A549 (cell line): ENCODE measurements at regions not wholly inside any gene's neighbourhood (a gene's known extent, or its start where the extent isn't known, plus 50 kb on each side); places are given as distances from the start of the nearest gene placed in this dataset.

Experiments used
- ATAC-seq, 2 experiments: fragments of 200-7000 bp in 1 of 2; fragments of >200 bp in 1 of 2; cut with Nextera tagmentation in 1 of 2; cut with Tn5 transposase in 1 of 2; 3 replicates each; pipeline versions ENCODE4 v1.8.0 to v1.9.1; 2018 to 2020; ENCODE audit warnings: mild to moderate bottlenecking in 1 of 2, moderate library complexity in 1 of 2
- CTCF ChIA-PET: fragments of 300-600 bp; sonication (Branson Sonifier 250); formaldehyde crosslinking; extraction: SDS; loops from one replicate; lab custom pipeline; 2021; ENCODE audit warnings: antibody characterized with exemption, inconsistent platforms; lab: Yijun Ruan, JAX
- POLR2A ChIA-PET: fragments of 350-600 bp; formaldehyde crosslinking; extraction: SDS; loops from one replicate; lab custom pipeline; 2021; ENCODE audit warnings: antibody characterized with exemption, inconsistent platforms; lab: Yijun Ruan, JAX
- DNase-seq, 2 experiments: peaks; one replicate each; pipeline versions ENCODE4 v3.0.0 to v3.0.0-alpha.2; 2011 to 2016; ENCODE audit warnings: low read depth in 1 of 2, low spot score in 1 of 2
- FAIRE-seq: peaks from 2 replicates; lab custom pipeline; 2011; peaks lifted over from hg19 to GRCh38; lab: Jason Lieb, UNC
- H3K27ac ChIP-seq, 2 experiments: fragments of >200 bp; sonication (Bioruptor Twin); formaldehyde crosslinking; 3 replicates each; pipeline ENCODE4 v1.5.1; 2016 to 2017
- H3K4me1 ChIP-seq: fragments of >200 bp; sonication (Bioruptor Twin); formaldehyde crosslinking; 3 replicates; pipeline ENCODE4 v1.6.1; 2016
- H3K4me2 ChIP-seq: fragments of >200 bp; sonication (Bioruptor Twin); formaldehyde crosslinking; 3 replicates; pipeline ENCODE4 v1.6.1; 2016
- H3K4me3 ChIP-seq: fragments of >200 bp; sonication (Bioruptor Twin); formaldehyde crosslinking; 3 replicates; pipeline ENCODE4 v1.5.1; 2016
- H3K9me3 ChIP-seq: fragments of >200 bp; sonication (Bioruptor Twin); formaldehyde crosslinking; 3 replicates; pipeline ENCODE4 v1.6.1; 2016
- BCL3 ChIP-seq: fragments of >200 bp; sonication (Bioruptor Twin); formaldehyde crosslinking; IDR thresholded peaks from 3 replicates; pipeline ENCODE4 v1.6.1; 2016
- BHLHE40 ChIP-seq: IDR thresholded peaks from 2 replicates; pipeline ENCODE4 v1.6.1; 2012; ENCODE audit warnings: low read depth, low read length, inconsistent platforms
- CBX2 ChIP-seq: fragments of 200-600 bp; sonication (generic); IDR thresholded peaks from 2 replicates; pipeline ENCODE4 v1.6.1; 2016; ENCODE audit warnings: low read depth, mild to moderate bottlenecking, borderline replicate concordance
- CBX8 ChIP-seq: fragments of 200-600 bp; sonication (generic); IDR thresholded peaks from 2 replicates; pipeline ENCODE4 v1.6.1; 2016
- CEBPB ChIP-seq, 2 experiments: fragments of >200 bp in 1 of 2; sonication (Bioruptor Twin) in 1 of 2; formaldehyde crosslinking in 1 of 2; IDR thresholded peaks; 2 replicates each; pipeline ENCODE4 v1.6.1; 2012 to 2016
- CHD2 ChIP-seq: fragments of 150-350 bp; IDR thresholded peaks from 2 replicates; pipeline ENCODE4 v1.6.1; 2014; ENCODE audit warnings: low read length; ENCODE audit not compliant: partially characterized antibody
- CHD4 ChIP-seq: fragments of 200-600 bp; sonication (generic); IDR thresholded peaks from 2 replicates; pipeline ENCODE4 v1.6.1; 2016; ENCODE audit warnings: antibody characterized with exemption, mild to moderate bottlenecking, borderline replicate concordance
- EHF ChIP-seq: fragments of 250-450 bp; sonication (Bioruptor Pico); IDR thresholded peaks from 2 replicates; pipeline ENCODE4 v1.5.0; 2020; ENCODE audit warnings: mild to moderate bottlenecking
- ELK1 ChIP-seq: fragments of 150-350 bp; IDR thresholded peaks from 2 replicates; pipeline ENCODE4 v1.6.1; 2014; ENCODE audit warnings: low read depth, mild to moderate bottlenecking, low read length
- EP300 ChIP-seq, 2 experiments: fragments of >200 bp; sonication (Bioruptor Twin); formaldehyde crosslinking; IDR thresholded peaks; 2 replicates in 1 of 2; 3 replicates in 1 of 2; pipeline ENCODE4 v1.6.1; 2016 to 2017
- FOSL2 ChIP-seq, 2 experiments: fragments of 450-650 bp in 1 of 2; fragments of >200 bp in 1 of 2; sonication (Bioruptor Twin) in 1 of 2; formaldehyde crosslinking; IDR thresholded peaks; 2 replicates each; pipeline versions ENCODE4 v1.5.0 to v1.6.1; 2016 to 2020; ENCODE audit warnings: mild to moderate bottlenecking in 1 of 2, moderate library complexity in 1 of 2
- GATA3 ChIP-seq: IDR thresholded peaks from 2 replicates; pipeline ENCODE4 v1.6.1; 2012; ENCODE audit warnings: borderline replicate concordance
- HDAC2 ChIP-seq: fragments of 200-600 bp; sonication (generic); IDR thresholded peaks from 2 replicates; pipeline ENCODE4 v1.6.1; 2016
- HEYL ChIP-seq: fragments of 250-450 bp; sonication (Bioruptor Pico); IDR thresholded peaks from 2 replicates; pipeline ENCODE4 v1.8.0; 2021; ENCODE audit warnings: mild to moderate bottlenecking, moderate library complexity
- HOXA7 ChIP-seq: fragments of 250-450 bp; sonication (Bioruptor Pico); IDR thresholded peaks from 2 replicates; pipeline ENCODE4 v1.5.0; 2020; ENCODE audit warnings: mild to moderate bottlenecking, moderate library complexity
- JUN ChIP-seq, 2 experiments: fragments of >200 bp; sonication (Bioruptor Twin); formaldehyde crosslinking; IDR thresholded peaks; 2 replicates in 1 of 2; 3 replicates in 1 of 2; pipeline ENCODE4 v1.6.1; 2016 to 2017
- KDM5A ChIP-seq: fragments of 200-600 bp; sonication (generic); IDR thresholded peaks from 2 replicates; pipeline ENCODE4 v1.6.1; 2016; ENCODE audit warnings: antibody characterized with exemption, mild to moderate bottlenecking
- MYC ChIP-seq: IDR thresholded peaks from 2 replicates; pipeline ENCODE4 v1.6.1; 2012; ENCODE audit warnings: mild to moderate bottlenecking, inconsistent platforms, low read length, improper control_type of control experiment, borderline replicate concordance
- NPAS2 ChIP-seq: fragments of 250-450 bp; sonication (Bioruptor Pico); IDR thresholded peaks from 2 replicates; pipeline ENCODE4 v1.8.0; 2022; ENCODE audit warnings: mild to moderate bottlenecking, moderate library complexity, borderline replicate concordance
- POLR2A ChIP-seq: IDR thresholded peaks from 2 replicates; pipeline ENCODE4 v1.6.1; 2012; ENCODE audit warnings: mild to moderate bottlenecking, low read length
- RARB ChIP-seq: fragments of 250-450 bp; sonication (Bioruptor Pico); IDR thresholded peaks from 2 replicates; pipeline ENCODE4 v1.8.0; 2021; ENCODE audit warnings: mild to moderate bottlenecking, moderate library complexity
- RNF2 ChIP-seq: fragments of 200-600 bp; sonication (generic); IDR thresholded peaks from 2 replicates; pipeline ENCODE4 v1.6.1; 2016; ENCODE audit warnings: low read depth, mild to moderate bottlenecking, antibody characterized with exemption, moderate library complexity, borderline replicate concordance
- TFCP2L1 ChIP-seq: fragments of 250-450 bp; sonication (Bioruptor Pico); IDR thresholded peaks from 2 replicates; pipeline ENCODE4 v1.5.0; 2021; ENCODE audit warnings: mild to moderate bottlenecking
- ZFP36 ChIP-seq: fragments of 450-650 bp; IDR thresholded peaks from 2 replicates; pipeline ENCODE4 v1.6.1; 2014; ENCODE audit warnings: borderline replicate concordance; ENCODE audit not compliant: partially characterized antibody
- ZSCAN20 ChIP-seq: fragments of 250-450 bp; sonication (Bioruptor Pico); IDR thresholded peaks from 2 replicates; pipeline ENCODE4 v1.8.0; 2022; ENCODE audit warnings: mild to moderate bottlenecking, moderate library complexity
- WGBS: methylation state at CpG from one replicate; pipeline ENCODE4 v1.1.6; 2017; ENCODE audit errors: missing lambda C conversion rate; 5-methylcytosine and 5-hydroxymethylcytosine counted together
- TF ChIP-seq, protein P1 (sequence below): IDR thresholded peaks from 2 replicates; pipeline ENCODE4 v1.6.1; 2012; ENCODE audit warnings: low read depth, borderline replicate concordance

- no peak overlapping the region for H3K4me3 ChIP-seq
- H3K9me3 ChIP-seq, result no peaks in the 10 kb centered on the region
- ATAC-seq, result no peak
- H3K4me2 ChIP-seq, result no peak overlapping the region
- H3K27ac ChIP-seq, result no peak overlapping the region
- FAIRE-seq, result no peak
- WGBS, result 2% methylated on average over 3 of the region's 3 CpGs
- H3K4me1 ChIP-seq, result no peaks in the 10 kb centered on the region
- ChIA-PET CTCF (no interaction called here), POLR2A (no interaction called here)
- DNase-seq, result no peak
- TF ChIP-seq CBX2 (no peak), CBX8 (no peak), ZSCAN20 (no peak), CEBPB (IDR thresholded peaks at IDR 0.05) (no peak), POLR2A (no peak), HEYL (CRISPR knock-in tag) (no peak), CHD2 (no peak), RARB (CRISPR knock-in tag) (no peak), RNF2 (no peak), ELK1 (no peak), MYC (no peak), HOXA7 (no peak), BHLHE40 (no peak), FOSL2 (IDR thresholded peaks at IDR 0.05) (no peak), FOSL2 (CRISPR knock-in tag; IDR thresholded peaks at IDR 0.05) (no peak), TFCP2L1 (CRISPR knock-in tag) (no peak), JUN (IDR thresholded peaks at IDR 0.05) (no peak), HDAC2 (no peak)
- TF ChIP-seq, protein P1, sequence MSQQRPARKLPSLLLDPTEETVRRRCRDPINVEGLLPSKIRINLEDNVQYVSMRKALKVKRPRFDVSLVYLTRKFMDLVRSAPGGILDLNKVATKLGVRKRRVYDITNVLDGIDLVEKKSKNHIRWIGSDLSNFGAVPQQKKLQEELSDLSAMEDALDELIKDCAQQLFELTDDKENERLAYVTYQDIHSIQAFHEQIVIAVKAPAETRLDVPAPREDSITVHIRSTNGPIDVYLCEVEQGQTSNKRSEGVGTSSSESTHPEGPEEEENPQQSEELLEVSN, result no peak
These were observed 399.4 kb upstream of the ITGA1 start for GRCh38 chr5:52388349-52388748.

DNA sequence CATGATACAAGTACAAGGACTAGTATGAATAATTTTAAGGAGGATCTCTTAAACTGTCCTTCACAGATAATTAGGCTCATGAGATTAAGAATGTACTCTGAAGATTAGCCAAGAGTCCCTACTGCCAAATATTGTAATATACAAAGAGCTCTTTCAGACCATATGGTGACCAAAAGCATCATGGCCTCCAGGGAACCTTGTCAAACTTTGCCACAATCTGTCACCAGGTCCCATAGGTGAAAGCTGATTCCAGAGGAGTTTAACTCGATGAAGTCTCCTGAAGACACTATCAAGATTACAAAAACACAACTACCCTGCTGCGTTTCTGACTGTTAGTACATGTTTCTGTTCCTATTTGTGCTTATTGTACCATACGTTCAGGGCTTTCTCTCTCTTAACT, 395.4 kb upstream of the ITGA1 start:
- ChIA-PET POLR2A (no interaction called here), CTCF (no interaction called here)
- WGBS, result 4% methylated on average over 3 of the region's 3 CpGs
- ATAC-seq (no peak), FAIRE-seq (no peak), DNase-seq (no peak)
- Histone ChIP-seq H3K9me3 (no peaks in the 10 kb centered on the region), H3K4me3 (no peak overlapping the region), H3K27ac (no peak overlapping the region), H3K4me2 (no peak overlapping the region), H3K4me1 (no peaks in the 10 kb centered on the region)
- no peak for TF ChIP-seq GATA3
- TF ChIP-seq, protein P1, result no peak
- TF ChIP-seq KDM5A, result no peak
- no peak for TF ChIP-seq BHLHE40
- no peak for TF ChIP-seq CHD4
- TF ChIP-seq EHF (CRISPR knock-in tag), result no peak
- no peak for TF ChIP-seq EP300 (IDR thresholded peaks at IDR 0.05)
- TF ChIP-seq ZFP36, result no peak
- no peak for TF ChIP-seq NPAS2 (CRISPR knock-in tag)
- no peak for TF ChIP-seq MYC
- TF ChIP-seq BCL3, result no peak
